DMS 273 (cell line): ENCODE measurements at regions not wholly inside any gene's neighbourhood (a gene's known extent, or its start where the extent isn't known, plus 50 kb on each side); places are given as distances from the start of the nearest gene placed in this dataset.

Source experiments
- DNase-seq: peaks from one replicate; lab custom pipeline; 2025; ENCODE audit not compliant: unreplicated experiment; lab: John Stamatoyannopoulos, UW

- no peak for DNase-seq
Observed at GRCh38 chrX:46306103-46306502, 239.1 kb downstream of the ZNF674 start.

- DNase-seq: no peak
Observed at GRCh38 chrX:46305431-46305830, 239.8 kb downstream of the ZNF674 start.

DNA sequence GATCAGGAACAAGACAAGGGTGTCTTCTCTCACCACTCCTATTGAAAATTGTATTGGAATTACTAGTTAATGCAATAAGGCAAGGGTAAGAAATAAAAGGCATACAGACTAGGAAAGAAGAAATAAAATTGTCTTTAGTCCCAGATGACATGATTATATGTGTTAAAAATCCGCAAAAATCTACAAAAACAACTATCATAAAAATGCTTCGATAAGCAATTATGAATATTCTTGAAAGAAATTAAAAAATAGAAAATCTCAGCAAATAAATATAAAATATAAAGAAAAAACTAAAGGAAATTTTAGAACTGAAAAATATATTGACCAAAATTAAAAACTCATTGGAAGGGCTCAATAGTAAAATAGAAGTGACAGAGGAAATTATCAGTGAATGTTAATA lies 243.3 kb downstream of the ZNF674 start:
- no peak for DNase-seq

DNA sequence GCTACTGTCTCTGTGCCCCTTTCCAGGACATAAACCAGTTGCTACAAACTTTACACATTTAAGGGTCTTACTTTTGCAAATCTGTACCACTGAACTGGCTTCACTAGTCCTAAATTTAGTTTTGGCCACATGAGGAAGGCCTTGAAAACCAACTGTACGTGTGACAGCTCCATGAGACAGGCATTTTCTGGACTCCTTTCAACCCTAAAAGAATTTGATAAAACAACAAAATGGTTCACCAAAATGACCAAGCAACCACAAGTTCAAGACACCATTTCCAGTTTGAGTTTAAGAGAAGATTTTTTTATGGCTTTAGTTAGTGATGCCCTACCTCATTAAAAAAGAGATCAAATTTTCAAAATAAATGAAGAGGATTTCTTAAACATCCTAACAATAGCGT lies 246.4 kb downstream of the ZNF674 start:
- DNase-seq: no peak

DNA sequence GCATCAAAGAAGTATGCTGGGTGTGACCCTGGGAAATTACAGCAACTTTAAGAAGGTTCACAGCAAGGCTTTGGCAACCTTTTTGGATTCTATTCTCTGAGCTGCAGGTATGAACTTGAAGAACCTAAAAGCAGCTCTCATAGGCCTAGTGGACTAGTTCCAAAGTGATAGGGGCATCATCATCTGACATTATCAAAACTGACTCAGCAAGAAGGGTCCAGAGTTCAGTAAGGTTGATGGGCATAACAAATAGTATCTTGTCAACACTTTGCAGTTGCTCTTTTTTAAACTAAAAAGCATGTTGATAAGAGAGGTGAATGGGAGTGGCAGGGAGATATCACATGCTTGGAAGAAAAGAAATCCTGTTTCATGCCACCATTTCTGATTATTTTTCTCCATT lies 249.3 kb downstream of the ZNF674 start:
- no peak for DNase-seq

DNA sequence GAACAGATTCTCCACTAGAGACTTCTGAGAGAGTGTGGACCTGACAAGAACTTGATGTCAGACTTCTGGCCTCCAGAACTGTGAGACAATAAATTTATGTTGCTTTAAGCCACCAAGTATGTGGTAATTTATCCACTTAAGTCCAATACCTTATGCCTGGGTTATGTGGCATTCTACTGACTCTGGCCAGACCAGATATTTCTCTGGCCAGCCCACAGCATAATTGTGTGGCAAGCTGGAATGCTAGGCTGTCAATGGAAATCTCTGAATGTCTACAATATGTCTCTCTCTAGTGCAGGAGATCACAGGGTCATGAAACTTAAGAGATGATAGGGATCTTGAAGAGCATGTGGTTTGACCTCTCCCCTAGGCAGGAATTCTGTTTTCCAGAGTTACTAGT lies 251.0 kb downstream of the ZNF674 start:
- DNase-seq: no peak

- DNase-seq: no peak
Observed at GRCh38 chrX:46279925-46280313, 265.3 kb downstream of the ZNF674 start.

GRCh38 chrX:46279214-46279924 lies 265.9 kb downstream of the ZNF674 start:
- DNase-seq: no peak

DNA sequence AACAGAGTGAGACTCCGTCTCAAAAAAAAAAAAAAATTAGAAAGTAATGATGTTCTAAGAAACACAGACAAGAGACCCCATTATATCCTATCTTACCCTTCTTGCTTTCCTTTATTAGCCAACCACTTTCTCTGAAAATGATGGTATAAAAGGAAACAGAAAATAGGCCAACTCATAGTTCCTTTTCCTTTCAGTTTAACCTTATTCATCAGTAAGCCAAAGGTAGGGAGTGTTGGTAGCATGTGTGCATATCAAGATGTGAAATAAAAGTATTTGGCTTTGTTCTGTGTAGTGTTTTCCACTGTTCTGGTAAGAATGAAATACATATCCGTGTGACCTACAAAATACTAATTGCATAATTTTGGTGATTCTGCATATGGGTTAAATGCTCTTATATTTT lies 266.6 kb downstream of the ZNF674 start:
- DNase-seq: no peak

GRCh38 chrX:46268412-46268811 lies 276.8 kb downstream of the ZNF674 start:
- DNase-seq: no peak

DNA sequence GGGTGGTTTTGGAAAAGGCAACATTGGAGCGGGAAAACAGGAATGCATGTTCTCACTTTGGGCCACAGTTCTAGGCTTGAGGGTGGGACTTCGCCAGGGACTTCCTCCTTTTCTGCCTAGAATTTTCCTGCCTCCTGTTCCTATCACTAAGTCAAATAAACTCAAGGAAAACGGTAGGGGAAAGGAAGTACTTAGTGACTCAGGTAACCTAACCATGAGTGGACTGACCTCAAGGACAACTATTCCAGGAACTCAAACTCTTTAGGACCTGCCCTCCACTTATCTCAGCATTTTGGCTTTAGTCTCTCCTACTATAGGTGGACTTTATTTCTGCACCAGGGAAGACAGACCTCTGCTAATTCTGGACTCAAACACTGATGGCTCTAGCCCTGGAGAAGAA lies 281.7 kb downstream of the ZNF674 start:
- no peak for DNase-seq

GRCh38 chrX:46262304-46262703 lies 282.9 kb downstream of the ZNF674 start:
- no peak for DNase-seq

GRCh38 chrX:46260499-46260898 lies 284.7 kb downstream of the ZNF674 start:
- DNase-seq: no peak

- no peak for DNase-seq
Observed at GRCh38 chrX:46258356-46258755, 286.9 kb downstream of the ZNF674 start.

- DNase-seq: no peak
Observed at GRCh38 chrX:46257451-46257879, 287.8 kb downstream of the ZNF674 start.

- DNase-seq: no peak
Observed at GRCh38 chrX:46256875-46257274, 288.3 kb downstream of the ZNF674 start.

- no peak for DNase-seq
Observed at GRCh38 chrX:46255046-46255445, 290.2 kb downstream of the ZNF674 start.

DNA sequence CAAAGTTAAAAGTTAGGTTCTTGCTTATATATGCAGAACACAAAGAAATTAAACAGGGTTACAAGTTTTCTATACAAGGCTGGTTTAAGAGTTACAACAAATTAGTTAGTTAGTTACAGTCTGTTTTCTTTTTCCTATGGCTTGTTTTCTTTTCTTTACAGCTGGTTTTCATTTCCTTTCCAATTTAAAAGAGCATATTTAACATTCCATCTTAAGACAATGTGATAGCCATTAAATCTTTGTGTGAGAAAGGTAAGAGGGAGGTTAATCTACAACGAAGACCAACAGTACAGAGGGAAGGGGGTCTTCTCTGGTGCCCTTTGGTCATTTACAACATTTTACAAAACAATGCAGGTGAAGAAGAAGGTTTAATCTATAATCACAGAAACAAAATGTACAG lies 290.6 kb downstream of the ZNF674 start:
- no peak for DNase-seq

- no peak for DNase-seq
Observed at GRCh38 chrX:46251755-46252154, 293.5 kb downstream of the ZNF674 start.

DNA sequence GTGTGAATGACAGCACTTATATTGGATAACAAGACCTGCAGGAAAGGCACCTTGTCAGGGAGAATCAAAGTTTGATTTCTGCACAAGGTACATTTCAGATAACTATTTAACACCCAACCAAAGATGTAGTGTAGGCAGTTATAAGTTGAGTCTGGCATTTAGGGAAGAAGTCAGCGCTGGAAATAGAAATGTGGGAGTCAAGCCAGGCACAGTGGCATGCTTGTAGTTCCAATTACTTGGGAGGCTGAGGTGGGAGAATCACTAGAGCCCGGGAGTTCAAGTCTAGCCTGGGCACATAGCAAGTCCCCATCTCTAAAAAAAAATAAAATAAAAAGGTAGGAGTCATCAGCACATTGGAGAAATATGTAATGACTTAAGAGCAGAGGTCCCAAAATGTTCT lies 295.1 kb downstream of the ZNF674 start:
- DNase-seq: no peak

DNA sequence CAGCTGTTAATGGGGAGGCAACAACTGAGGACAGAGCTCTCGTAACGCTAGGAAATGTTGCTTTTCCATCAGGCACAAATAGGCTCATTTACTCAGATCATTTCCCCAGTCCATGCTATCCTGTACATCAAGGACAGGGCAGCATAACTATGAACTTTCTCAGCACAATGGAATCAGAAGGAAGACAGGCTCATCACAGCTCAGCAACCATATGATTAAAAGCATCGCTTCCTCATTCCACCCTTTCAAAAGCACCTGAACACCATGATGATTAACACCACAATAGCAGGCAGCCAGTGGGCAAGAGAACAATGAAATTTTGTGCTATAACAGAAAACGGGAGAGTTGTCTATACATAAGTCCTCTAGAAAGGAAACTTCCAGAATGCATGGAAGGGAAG lies 297.8 kb downstream of the ZNF674 start:
- no peak for DNase-seq

- DNase-seq: no peak
Observed at GRCh38 chrX:46244451-46244850, 300.8 kb downstream of the ZNF674 start.

GRCh38 chrX:46236411-46236810 lies 308.8 kb downstream of the ZNF674 start:
- no peak for DNase-seq
